ENCODE measurements at regions not wholly inside any gene's neighbourhood (a gene's known extent, or its start where the extent isn't known, plus 50 kb on each side); places are given as distances from the start of the nearest gene placed in this dataset.
A peak's percentile ranks its signal among the peaks of the same experiment; 100 is the strongest.

DNA sequence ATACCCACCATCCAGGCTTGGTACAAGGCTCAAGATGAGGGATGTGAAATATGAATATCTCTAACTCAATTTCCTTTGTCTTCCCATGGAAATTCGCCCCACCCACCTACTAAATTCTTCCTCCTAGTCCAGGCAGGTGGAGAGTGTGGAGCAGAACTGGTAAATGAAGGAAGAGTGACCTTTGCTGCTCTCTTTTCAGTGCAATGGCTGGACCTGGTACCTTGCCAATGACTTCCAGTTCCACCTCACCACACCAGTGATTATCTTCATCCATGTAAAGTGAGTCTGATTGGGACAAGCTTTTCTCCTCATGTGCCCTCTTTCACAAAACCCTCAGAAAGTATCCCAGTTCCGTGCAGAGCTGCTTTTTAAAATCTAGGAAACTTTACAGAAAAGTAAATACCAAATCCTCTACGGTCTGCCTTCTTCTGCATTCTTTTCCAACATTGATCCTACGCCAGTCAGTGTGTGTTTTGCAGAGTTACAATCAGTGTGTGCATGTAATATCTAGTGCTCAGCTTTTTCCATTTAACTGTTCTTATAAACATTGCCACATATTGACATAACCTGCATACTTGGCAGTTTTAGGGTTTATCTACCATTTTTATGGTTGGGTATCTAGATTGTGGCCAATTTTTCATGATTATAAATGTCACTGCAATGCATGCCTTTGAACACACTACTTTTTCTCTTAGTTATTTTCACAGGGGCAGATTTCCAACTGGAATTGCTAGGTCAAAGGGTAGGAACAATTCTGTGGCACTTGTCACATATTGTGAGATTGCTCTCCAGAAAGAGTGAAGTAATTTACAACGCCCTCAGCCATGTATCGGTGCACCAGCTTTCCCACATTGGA lies 86.5 kb upstream of the SEC11C start:
- Histone ChIP-seq H3K27ac (no peak overlapping the region), H3K9me3 (no peaks in the 10 kb centered on the region), H3K36me3 (no peaks in the 10 kb centered on the region), H3K4me1 (peaks cover 0 to 20% (median 6%) of the 10 kb centered on the region in 12 donors), H3K27me3 (no peaks in the 10 kb centered on the region), H3K4me3 (no peak overlapping the region)
- 85 to 92% (median 89%) methylated on average over 6 of the region's 6 CpGs for WGBS, 4 donors
- intact Hi-C loops (cut with DNase I): loop anchor here in 4 of 10 donors (10.0 kb wide), 3 partner anchors 48 to 188 kb away; partner anchors contain the start of gene ZNF532 (in 2 of the 4)
- no peak for DNase-seq
- no peak for TF ChIP-seq POLR2A (IDR thresholded peaks at IDR 0.05)
- TF ChIP-seq, protein P1, sequence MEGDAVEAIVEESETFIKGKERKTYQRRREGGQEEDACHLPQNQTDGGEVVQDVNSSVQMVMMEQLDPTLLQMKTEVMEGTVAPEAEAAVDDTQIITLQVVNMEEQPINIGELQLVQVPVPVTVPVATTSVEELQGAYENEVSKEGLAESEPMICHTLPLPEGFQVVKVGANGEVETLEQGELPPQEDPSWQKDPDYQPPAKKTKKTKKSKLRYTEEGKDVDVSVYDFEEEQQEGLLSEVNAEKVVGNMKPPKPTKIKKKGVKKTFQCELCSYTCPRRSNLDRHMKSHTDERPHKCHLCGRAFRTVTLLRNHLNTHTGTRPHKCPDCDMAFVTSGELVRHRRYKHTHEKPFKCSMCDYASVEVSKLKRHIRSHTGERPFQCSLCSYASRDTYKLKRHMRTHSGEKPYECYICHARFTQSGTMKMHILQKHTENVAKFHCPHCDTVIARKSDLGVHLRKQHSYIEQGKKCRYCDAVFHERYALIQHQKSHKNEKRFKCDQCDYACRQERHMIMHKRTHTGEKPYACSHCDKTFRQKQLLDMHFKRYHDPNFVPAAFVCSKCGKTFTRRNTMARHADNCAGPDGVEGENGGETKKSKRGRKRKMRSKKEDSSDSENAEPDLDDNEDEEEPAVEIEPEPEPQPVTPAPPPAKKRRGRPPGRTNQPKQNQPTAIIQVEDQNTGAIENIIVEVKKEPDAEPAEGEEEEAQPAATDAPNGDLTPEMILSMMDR (IDR thresholded peaks at IDR 0.05): no peak
- no peak for ATAC-seq

- peak overlapping the region in 1 of 12 donors; percentile 6 for H3K27ac ChIP-seq
- DNase-seq (no peak), ATAC-seq (peak in 1 of 4 donors; percentile 27)
- no peaks in the 10 kb centered on the region for H3K9me3 ChIP-seq
- intact Hi-C loops (cut with DNase I): loop anchor here in 8 of 10 donors (5.0 to 10.0 kb wide), 9 partner anchors 50 to 272 kb away; partner anchors contain the start of gene ZNF532 (in 2 of the 8)
- peaks cover 0 to 21% (median 6%) of the 10 kb centered on the region in 12 donors for H3K4me1 ChIP-seq
- no peaks in the 10 kb centered on the region for H3K36me3 ChIP-seq
- no peak overlapping the region for H3K4me3 ChIP-seq
- 56 to 83% (median 69%) methylated on average over 7 of the region's 7 CpGs for WGBS, 4 donors
- TF ChIP-seq, protein P1 (IDR thresholded peaks at IDR 0.05): no peak
- no peaks in the 10 kb centered on the region for H3K27me3 ChIP-seq
Measured at GRCh38 chr18:59054496-59055287, 85.0 kb upstream of the SEC11C start.

- Histone ChIP-seq H3K27me3 (no peaks in the 10 kb centered on the region), H3K4me3 (no peak overlapping the region), H3K27ac (peak overlapping the region in 1 of 12 donors; percentile 6), H3K36me3 (no peaks in the 10 kb centered on the region), H3K9me3 (no peaks in the 10 kb centered on the region), H3K4me1 (peaks cover 0 to 22% (median 6%) of the 10 kb centered on the region in 12 donors)
- no peak for ATAC-seq
- 85 to 95% (median 92%) methylated on average over 4 of the region's 4 CpGs for WGBS, 4 donors
- no peak for DNase-seq
- TF ChIP-seq, protein P1 (IDR thresholded peaks at IDR 0.05): peak in 2 of 12 donors; percentile 3 to 33
- TF ChIP-seq POLR2A (IDR thresholded peaks at IDR 0.05): no peak
- intact Hi-C loops (cut with DNase I): loop anchor here in 8 of 10 donors (2.0 to 10.0 kb wide), 10 partner anchors 51 to 275 kb away; partner anchors contain the start of gene ZNF532 (in 2 of the 8)
Measured at GRCh38 chr18:59055345-59056032, 84.2 kb upstream of the SEC11C start.

All from heart left ventricle (tissue), 16 donors.